Urinary bladder (tissue), 3 donors: ENCODE measurements at regions not wholly inside any gene's neighbourhood (a gene's known extent, or its start where the extent isn't known, plus 50 kb on each side); places are given as distances from the start of the nearest gene placed in this dataset.

ENCODE experiments used
- DNase-seq: peaks from one replicate; pipeline ENCODE4 v3.0.0-alpha.2; 2015; ENCODE audit errors: extremely low spot score
- H3K27ac ChIP-seq: one replicate; pipeline ENCODE4 v1.5.1; 2013; ENCODE audit warnings: low read depth, mild to moderate bottlenecking, moderate library complexity
- H3K36me3 ChIP-seq: one replicate; pipeline ENCODE4 v1.6.1; 2013; ENCODE audit warnings: mild to moderate bottlenecking, moderate library complexity; ENCODE audit not compliant: insufficient read depth
- H3K4me1 ChIP-seq: one replicate; pipeline ENCODE4 v1.6.1; 2013; ENCODE audit warnings: mild to moderate bottlenecking, moderate library complexity; ENCODE audit not compliant: insufficient read depth
- H3K4me3 ChIP-seq: one replicate; pipeline ENCODE4 v1.5.1; 2013; ENCODE audit warnings: low read depth, low read length
- WGBS: extraction: QIAGEN DNeasy Blood & Tissue Kit; methylation state at CpG from one replicate; pipeline ENCODE4 v1.1.7; 2013; 5-methylcytosine and 5-hydroxymethylcytosine counted together
- donor health status: healthy with polysubstance abuse.
- donor health status: healthy.

DNA sequence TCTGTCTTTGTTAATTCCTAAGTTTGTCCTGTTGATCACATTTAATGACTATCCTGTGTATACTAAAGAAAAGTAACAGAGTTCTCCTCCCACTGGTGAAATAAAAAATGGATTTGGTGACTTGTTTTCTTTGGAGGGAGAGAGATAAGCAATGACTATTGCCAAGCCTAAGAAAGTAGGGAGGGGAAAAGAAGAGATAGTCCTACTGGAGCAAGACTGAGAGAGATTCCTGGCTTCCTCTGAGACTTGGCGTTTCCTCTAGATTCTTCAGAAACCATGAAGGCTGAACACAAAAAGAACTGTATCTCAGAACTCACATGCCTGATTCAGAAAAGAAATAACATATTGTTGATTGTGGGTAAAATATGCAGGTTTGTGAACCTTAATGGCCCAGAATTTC is 406.5 kb downstream of the FOXO1 start:
- Histone ChIP-seq H3K4me1 (no peaks in the 10 kb centered on the region), H3K27ac (no peak overlapping the region), H3K36me3 (no peaks in the 10 kb centered on the region), H3K4me3 (no peak overlapping the region)
- 27% methylated on average over 1 of the region's 1 CpG for whole genome bisulfite sequencing
- no peak for DNase-seq

DNA sequence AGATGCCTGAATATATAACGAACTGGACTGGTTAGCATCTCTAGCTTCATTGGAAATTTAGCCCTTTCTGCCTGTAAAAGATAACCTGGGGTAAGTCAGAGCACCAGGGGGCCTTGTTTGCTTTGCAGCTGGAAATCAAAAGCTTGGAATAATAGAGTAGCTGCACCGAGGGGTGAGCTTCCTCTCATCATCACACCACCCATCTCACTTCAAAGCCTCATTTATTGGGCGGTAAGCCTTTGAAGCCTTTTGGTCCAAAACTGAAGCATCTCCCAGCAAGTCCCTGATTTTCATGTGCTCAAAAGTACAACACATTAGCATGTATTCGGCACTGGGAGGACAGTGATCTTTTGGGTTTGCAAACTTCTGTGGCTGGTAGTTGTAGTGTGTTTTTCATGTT is 405.1 kb downstream of the FOXO1 start:
- DNase-seq: no peak
- Histone ChIP-seq H3K27ac (no peak overlapping the region), H3K36me3 (no peaks in the 10 kb centered on the region), H3K4me1 (no peaks in the 10 kb centered on the region), H3K4me3 (no peak overlapping the region)
- 79% methylated on average over 4 of the region's 4 CpGs for WGBS

DNA sequence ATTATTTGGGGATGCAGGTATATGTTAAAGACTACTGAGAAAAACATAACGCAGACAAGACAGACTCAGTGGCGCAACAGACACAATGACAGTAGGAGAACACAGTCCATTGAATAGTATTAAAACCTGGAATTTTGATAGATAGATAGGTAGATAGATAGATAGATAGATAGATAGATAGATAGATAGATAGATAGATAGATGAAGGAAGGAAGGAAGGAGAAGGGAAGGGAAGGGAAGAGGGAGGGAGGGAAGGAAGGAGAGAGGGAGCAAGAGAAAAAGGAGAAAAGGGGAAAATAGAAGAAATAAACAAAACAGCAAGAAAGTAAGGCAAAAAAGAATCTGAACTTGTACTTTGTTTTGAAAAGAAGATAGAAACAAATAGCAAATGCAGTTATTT is 404.5 kb downstream of the FOXO1 start:
- H3K4me1 ChIP-seq: no peaks in the 10 kb centered on the region
- no peak overlapping the region for H3K27ac ChIP-seq
- no peaks in the 10 kb centered on the region for H3K36me3 ChIP-seq
- WGBS: 97% methylated on average over 2 of the region's 2 CpGs
- DNase-seq: no peak
- H3K4me3 ChIP-seq: no peak overlapping the region

DNA sequence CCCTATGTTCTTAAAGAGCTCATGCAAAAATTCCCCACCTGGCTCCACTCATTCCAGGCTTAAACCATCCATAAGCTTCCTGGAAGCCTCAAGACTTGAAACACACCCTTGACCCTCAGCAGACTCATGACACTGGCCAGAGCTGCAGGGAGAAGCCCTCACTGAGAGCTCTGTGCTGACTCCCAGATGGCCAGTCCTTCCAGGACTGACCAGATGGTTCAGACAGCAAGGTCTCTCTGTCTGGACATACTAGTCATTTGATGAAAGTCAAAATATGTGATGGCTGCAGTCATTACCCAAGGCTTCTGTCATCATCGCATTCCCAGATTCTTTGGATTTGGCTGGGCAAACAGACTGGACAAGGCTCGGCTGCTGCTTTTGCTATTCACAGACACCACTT is 397.4 kb downstream of the FOXO1 start:
- no peak for DNase-seq
- H3K4me1 ChIP-seq: peaks cover 2% of the 10 kb centered on the region
- no peak overlapping the region for H3K27ac ChIP-seq
- no peak overlapping the region for H3K4me3 ChIP-seq
- WGBS: 71% methylated on average over 2 of the region's 2 CpGs
- no peaks in the 10 kb centered on the region for H3K36me3 ChIP-seq

DNA sequence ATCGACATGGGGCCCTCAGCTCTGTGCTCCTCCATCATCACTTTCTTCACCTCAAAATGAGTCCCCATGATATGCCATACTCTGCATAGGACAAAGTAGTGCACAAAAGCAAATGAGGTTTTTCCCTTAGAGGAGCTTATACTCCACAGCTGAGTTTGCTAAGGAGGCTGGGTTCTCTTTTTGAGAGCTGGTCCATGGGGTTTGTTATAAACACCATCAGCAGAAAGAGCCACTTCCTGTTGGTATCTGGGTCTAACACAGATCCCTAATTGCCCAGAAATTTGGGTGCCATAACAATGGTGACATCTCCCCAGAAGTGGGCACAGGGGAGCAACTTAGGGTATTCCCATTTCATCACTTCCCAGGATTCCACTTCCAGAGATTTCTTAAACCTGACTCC is 395.7 kb downstream of the FOXO1 start:
- no peak for DNase-seq
- H3K27ac ChIP-seq: no peak overlapping the region
- H3K36me3 ChIP-seq: no peaks in the 10 kb centered on the region
- H3K4me3 ChIP-seq: no peak overlapping the region
- H3K4me1 ChIP-seq: peaks cover 2% of the 10 kb centered on the region
- WGBS: 49% methylated on average over 1 of the region's 1 CpG

DNA sequence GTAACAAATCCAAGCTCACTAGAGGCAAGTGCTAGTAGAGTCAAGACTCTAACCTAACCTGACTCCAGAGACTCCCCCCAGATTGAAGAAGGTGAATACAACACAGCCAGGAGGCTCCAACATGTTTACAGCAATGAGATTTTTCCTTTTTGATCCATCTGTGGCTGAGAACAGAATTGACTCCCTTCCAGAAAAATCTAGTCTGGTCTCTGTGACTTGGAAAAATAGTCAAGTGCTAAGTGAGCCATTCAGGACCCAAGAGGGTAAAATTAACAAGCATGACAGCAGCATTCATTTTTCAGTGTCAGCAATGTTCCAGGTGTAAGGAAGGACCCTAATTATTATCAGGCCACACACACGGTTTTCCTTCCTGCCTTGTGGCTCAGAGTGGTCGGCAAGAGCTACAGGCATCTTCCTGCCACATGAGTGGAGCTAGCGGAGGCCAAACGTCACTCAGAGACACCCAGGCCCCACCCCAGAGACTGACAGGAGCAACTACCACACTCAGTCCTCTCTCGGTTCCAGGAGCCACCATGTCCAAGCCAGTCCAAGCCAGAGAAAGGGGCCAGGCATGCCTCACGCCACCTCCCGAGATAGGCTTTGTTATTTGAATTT is 395.1 kb downstream of the FOXO1 start:
- Histone ChIP-seq H3K36me3 (no peaks in the 10 kb centered on the region), H3K4me3 (no peak overlapping the region), H3K4me1 (peaks cover 2% of the 10 kb centered on the region), H3K27ac (no peak overlapping the region)
- WGBS: 56% methylated on average over 7 of the region's 7 CpGs
- DNase-seq: no peak

DNA sequence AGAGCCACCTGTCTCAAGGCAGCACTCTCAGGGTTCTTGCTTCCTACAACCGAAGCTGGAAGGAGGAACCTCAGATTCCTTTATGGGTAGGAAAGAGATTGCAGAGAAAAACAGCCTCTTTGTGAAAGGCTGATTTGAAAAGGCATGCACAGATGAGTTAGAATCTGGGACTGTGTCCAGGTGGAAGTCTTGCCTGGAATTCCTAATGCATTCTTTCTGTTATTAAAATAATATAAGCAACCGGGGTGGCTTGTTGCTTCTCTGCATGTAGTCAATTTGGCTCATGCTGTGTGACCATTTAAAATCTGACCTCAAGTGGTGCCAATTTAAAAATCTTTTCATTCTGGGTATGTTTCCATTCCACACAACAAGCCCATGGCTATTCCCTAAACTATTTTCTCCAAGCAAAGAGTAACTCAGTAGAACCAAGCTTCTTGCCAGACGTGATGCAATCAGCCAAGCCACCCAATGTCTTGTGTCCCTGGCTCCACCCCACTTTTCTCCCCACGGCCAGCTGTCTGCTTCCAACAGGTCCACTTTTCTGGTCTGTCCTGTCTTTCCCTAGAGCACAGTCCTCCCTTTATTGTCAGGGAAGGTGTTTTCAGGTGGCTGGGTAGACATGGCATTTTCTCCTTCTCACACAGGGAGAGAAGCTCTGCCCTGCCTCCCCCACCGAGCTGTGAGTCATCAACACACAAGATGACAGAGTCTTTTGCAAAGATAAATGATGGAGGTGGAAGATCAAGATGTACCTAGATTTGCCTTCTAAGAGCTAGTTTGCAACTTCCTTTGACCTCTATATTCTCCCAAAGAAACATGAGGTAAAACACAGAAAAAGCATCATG is 394.3 kb downstream of the FOXO1 start:
- no peak overlapping the region for H3K4me3 ChIP-seq
- H3K27ac ChIP-seq: no peak overlapping the region
- H3K36me3 ChIP-seq: no peaks in the 10 kb centered on the region
- no peak for DNase-seq
- WGBS: 18% methylated on average over 5 of the region's 5 CpGs
- H3K4me1 ChIP-seq: peaks cover 2% of the 10 kb centered on the region

DNA sequence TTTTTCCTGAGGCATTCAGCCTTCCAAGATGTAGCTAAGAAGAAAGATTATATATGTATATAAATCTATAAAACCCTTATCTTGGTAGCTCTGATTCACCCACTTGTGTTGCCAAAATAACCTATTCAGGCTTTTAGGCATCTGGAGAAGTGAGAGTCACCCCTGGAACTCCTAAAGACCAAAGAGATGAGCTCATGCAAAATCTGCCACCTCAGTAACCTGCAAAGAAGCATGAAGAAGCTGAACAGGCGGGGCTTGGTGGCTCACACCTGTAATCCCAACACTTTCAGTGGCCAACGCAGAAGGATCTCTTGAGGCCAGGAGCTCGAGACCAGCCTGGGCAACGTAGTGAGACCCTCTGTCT is 393.7 kb downstream of the FOXO1 start:
- Histone ChIP-seq H3K27ac (no peak overlapping the region), H3K36me3 (no peaks in the 10 kb centered on the region), H3K4me3 (no peak overlapping the region), H3K4me1 (peaks cover 2% of the 10 kb centered on the region)
- no peak for DNase-seq
- WGBS: 95% methylated on average over 4 of the region's 4 CpGs

DNA sequence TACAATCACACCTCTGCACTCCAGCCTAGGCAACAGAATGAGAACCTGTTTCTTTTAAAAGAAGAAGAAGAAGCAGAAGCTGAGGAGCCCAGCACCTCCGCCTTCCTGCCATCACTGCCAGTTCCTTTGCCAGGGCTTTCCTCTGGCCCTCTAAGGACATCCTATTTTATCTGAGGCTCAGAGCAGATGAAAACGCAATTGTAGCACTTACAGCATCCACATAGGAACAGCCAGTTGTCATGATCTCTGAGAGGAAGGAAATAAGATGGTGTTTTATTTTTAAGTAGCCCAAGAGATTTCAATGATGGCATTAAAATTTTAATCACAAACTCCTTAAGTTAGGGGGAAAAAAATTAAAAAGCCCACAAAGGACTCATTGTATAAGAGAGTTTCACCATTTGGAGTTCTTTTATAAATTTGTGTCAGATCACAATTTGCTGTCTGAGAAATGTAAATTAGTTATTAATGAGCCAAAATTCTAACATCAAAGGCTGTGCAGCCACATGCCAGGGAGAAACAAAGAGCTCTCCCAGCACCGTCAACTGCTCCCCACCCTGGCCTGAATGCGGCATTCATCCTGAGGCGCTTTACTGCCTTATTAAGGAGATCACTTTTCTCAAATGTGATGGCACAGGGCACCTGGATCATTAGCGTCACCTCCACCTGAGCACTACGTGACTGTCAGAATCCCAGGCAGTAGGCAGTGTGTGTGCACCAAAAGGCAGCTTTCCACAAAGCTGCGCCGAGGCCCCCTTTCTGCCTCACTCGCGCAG is 393.0 kb downstream of the FOXO1 start:
- Histone ChIP-seq H3K27ac (no peak overlapping the region), H3K4me3 (no peak overlapping the region), H3K36me3 (no peaks in the 10 kb centered on the region), H3K4me1 (peaks cover 2% of the 10 kb centered on the region)
- DNase-seq: no peak
- WGBS: 91% methylated on average over 11 of the region's 11 CpGs

DNA sequence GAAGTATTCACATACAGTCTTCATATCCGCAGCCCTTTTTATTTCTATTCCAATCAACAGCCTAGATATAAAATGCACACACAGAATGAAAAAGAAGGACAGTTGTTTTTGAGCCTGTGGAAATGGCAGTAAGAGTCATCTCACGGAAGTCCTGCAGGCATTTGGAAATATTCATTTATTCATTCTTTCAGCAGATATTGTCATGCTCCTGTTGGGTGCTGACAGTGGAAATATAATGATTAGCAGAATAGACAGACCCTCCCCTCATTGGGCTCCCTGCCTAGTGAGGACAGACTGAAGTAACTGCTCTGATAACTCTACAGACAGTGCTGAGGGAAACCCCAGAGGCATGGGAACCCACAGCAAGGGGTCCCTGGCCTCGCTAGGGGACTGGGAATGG is 392.3 kb downstream of the FOXO1 start:
- DNase-seq: no peak
- 98% methylated on average over 3 of the region's 3 CpGs for WGBS
- no peaks in the 10 kb centered on the region for H3K36me3 ChIP-seq
- peaks cover 2% of the 10 kb centered on the region for H3K4me1 ChIP-seq
- no peak overlapping the region for H3K27ac ChIP-seq
- H3K4me3 ChIP-seq: no peak overlapping the region

DNA sequence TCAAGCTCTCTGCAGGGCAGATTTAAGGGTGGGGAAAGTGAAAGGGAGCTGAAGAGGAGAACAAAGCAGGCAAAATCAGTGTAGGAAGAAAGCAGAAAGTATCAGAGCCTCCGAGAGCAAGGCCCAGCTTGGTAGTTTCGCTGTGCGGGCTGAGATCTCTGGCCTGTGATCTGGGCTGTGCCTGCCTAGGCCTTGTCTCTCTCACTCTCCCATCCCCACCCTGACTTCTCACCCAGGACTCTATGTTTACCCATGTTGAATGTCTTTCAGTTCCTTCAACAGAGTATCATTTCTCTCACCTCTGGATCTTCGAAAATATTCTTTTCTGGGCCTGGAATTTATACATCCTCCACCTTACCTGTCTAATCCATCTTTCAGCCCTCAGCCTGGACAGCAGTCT is 391.3 kb downstream of the FOXO1 start:
- DNase-seq: no peak
- Histone ChIP-seq H3K4me1 (peaks cover 2% of the 10 kb centered on the region), H3K36me3 (no peaks in the 10 kb centered on the region), H3K4me3 (no peak overlapping the region), H3K27ac (no peak overlapping the region)
- WGBS: 87% methylated on average over 4 of the region's 4 CpGs

DNA sequence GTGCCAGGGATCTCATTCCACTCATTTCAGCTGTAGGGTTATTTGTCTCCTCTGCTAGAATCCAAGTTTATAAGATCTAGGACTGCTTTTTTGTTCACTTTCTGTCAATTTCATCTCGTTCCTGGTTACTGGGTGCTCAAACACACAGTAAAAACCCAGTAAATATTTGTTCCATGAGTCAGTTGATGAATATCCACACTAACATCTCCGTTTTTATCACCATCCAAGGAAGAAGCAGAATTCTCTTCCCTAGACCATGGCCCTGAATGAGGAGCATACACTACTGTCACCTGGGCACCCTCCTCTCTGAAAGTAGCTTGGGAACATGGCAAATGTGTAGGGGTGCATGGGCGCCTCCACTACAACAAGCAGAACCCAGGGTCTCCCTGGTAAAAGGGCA is 390.8 kb downstream of the FOXO1 start:
- WGBS: 71% methylated on average over 3 of the region's 3 CpGs
- no peak for DNase-seq
- Histone ChIP-seq H3K36me3 (no peaks in the 10 kb centered on the region), H3K4me3 (no peak overlapping the region), H3K27ac (no peak overlapping the region), H3K4me1 (peaks cover 2% of the 10 kb centered on the region)

DNA sequence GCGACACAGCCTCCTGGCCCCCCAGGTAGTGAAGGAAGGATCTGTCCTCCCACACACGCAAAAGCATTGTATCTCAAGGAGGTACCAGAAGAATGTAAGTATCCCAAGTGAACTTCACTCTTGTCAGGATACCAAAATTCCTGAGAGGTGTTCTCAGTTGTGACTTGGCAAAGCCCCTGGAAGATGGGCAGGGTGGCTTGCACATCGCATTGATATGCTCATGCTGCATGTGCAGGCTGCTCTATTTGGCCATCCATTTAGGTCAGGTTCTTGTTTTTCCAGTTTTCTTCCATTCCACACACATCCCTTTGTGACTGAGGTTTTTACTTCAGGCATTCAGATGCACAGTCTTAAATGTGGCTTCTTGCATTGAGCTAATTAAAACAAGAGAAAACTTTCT is 382.8 kb downstream of the FOXO1 start:
- Histone ChIP-seq H3K27ac (no peak overlapping the region), H3K4me1 (no peaks in the 10 kb centered on the region), H3K36me3 (no peaks in the 10 kb centered on the region), H3K4me3 (no peak overlapping the region)
- no peak for DNase-seq
- 74% methylated on average over 3 of the region's 3 CpGs for WGBS

DNA sequence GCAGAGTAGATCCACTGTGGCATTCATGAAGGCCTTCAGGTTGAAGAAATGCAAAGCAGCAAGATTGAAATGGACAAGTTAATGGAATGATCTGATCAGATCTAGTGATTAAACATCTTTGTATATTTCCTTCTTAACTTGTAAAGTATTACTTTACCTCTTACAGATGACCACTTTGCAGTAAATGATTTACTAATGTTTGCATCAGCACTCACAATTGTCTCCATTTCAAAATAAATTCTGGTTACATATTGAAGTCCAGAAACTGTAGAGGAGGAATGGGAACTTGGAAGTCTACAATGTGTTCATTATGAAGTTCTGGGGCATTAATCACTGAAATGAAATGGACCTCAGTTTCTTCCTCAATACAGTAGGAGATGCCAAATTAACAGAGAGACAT is 380.8 kb downstream of the FOXO1 start:
- no peaks in the 10 kb centered on the region for H3K36me3 ChIP-seq
- no peaks in the 10 kb centered on the region for H3K4me1 ChIP-seq
- no peak overlapping the region for H3K4me3 ChIP-seq
- DNase-seq: no peak
- no peak overlapping the region for H3K27ac ChIP-seq
